HEK293 (cell line): ENCODE measurements at regions not wholly inside any gene's neighbourhood (a gene's known extent, or its start where the extent isn't known, plus 50 kb on each side); places are given as distances from the start of the nearest gene placed in this dataset.

Experiments
- CTCF ChIA-PET: fragments of 350-600 bp; formaldehyde crosslinking; extraction: SDS; loops from one replicate; lab custom pipeline; 2021; ENCODE audit warnings: antibody characterized with exemption; lab: Yijun Ruan, JAX
- POLR2A ChIA-PET: fragments of 300-600 bp; formaldehyde crosslinking; extraction: SDS; loops from one replicate; lab custom pipeline; 2020; ENCODE audit warnings: antibody characterized with exemption, inconsistent platforms; lab: Yijun Ruan, JAX
- H3K27ac ChIP-seq: fragments of 200-500 bp; sonication (Bioruptor generic); 2 replicates; pipeline ENCODE4 v1.5.1; 2014; ENCODE audit warnings: low read depth, low read length, control low read depth, inconsistent platforms; ENCODE audit errors: extremely low read depth
- H3K36me3 ChIP-seq, 2 experiments: fragments of 200-500 bp in 1 of 2; sonication (Bioruptor generic) in 1 of 2; 1 replicate in 1 of 2; 2 replicates in 1 of 2; pipeline ENCODE4 v1.5.1; 2014 to 2017; ENCODE audit warnings: inconsistent platforms in 2 of 2, low read length in 2 of 2; ENCODE audit not compliant: control insufficient read depth in 2 of 2, insufficient read depth in 1 of 2
- H3K4me1 ChIP-seq: fragments of 200-500 bp; sonication (Bioruptor generic); 2 replicates; pipeline ENCODE4 v1.5.1; 2014; ENCODE audit warnings: mild to moderate bottlenecking, low read length, inconsistent platforms; ENCODE audit not compliant: control insufficient read depth, insufficient read depth
- H3K4me3 ChIP-seq: 2 replicates; pipeline ENCODE4 v1.5.1; 2011; ENCODE audit warnings: low read depth, mild to moderate bottlenecking, control low read depth, low read length, moderate library complexity
- H3K9me3 ChIP-seq: fragments of 200-500 bp; sonication (Bioruptor generic); 2 replicates; pipeline ENCODE4 v1.5.1; 2014; ENCODE audit warnings: low read depth, low read length, inconsistent platforms; ENCODE audit not compliant: control insufficient read depth, insufficient read depth
- ATF2 ChIP-seq: fragments of 450-650 bp; formaldehyde crosslinking; IDR thresholded peaks from 2 replicates; pipeline ENCODE4 v1.5.1; 2016; ENCODE audit warnings: missing biosample characterization, missing genetic modification characterization, low read depth
- CTCF ChIP-seq: fragments of 450-650 bp; formaldehyde crosslinking; IDR thresholded peaks from 2 replicates; pipeline ENCODE4 v1.5.1; 2016; ENCODE audit warnings: missing biosample characterization, missing genetic modification characterization
- PRDM2 ChIP-seq: fragments of 450-650 bp; formaldehyde crosslinking; IDR thresholded peaks from 2 replicates; pipeline ENCODE4 v1.5.1; 2016; ENCODE audit warnings: missing biosample characterization, missing genetic modification characterization, borderline replicate concordance
- REPIN1 ChIP-seq: fragments of 450-650 bp; formaldehyde crosslinking; IDR thresholded peaks from 2 replicates; pipeline ENCODE4 v1.5.1; 2017; ENCODE audit warnings: missing biosample characterization, missing genetic modification characterization, low read depth
- SP2 ChIP-seq: fragments of 450-650 bp; formaldehyde crosslinking; IDR thresholded peaks from 2 replicates; pipeline ENCODE4 v1.5.1; 2016; ENCODE audit warnings: missing biosample characterization, missing genetic modification characterization
- ZNF16 ChIP-seq: fragments of 450-650 bp; formaldehyde crosslinking; IDR thresholded peaks from 2 replicates; pipeline ENCODE4 v1.5.1; 2016; ENCODE audit warnings: low read depth, missing biosample characterization, missing genetic modification characterization
- ZNF18 ChIP-seq: fragments of 450-650 bp; formaldehyde crosslinking; IDR thresholded peaks from 2 replicates; pipeline ENCODE4 v1.5.1; 2016; ENCODE audit warnings: missing biosample characterization, missing genetic modification characterization
- ZNF280C ChIP-seq: fragments of 450-650 bp; formaldehyde crosslinking; IDR thresholded peaks from 2 replicates; pipeline ENCODE4 v1.5.1; 2016; ENCODE audit warnings: missing biosample characterization, missing genetic modification characterization
- ZNF501 ChIP-seq: fragments of 450-650 bp; formaldehyde crosslinking; IDR thresholded peaks from 2 replicates; pipeline ENCODE4 v1.5.1; 2016; ENCODE audit warnings: missing biosample characterization, missing genetic modification characterization
- TF ChIP-seq, protein P1 (sequence below): fragments of 450-650 bp; formaldehyde crosslinking; IDR thresholded peaks from 2 replicates; pipeline ENCODE4 v1.5.1; 2017; ENCODE audit warnings: missing biosample characterization, missing genetic modification characterization
- TF ChIP-seq, protein P2 (sequence below): fragments of 450-650 bp; formaldehyde crosslinking; IDR thresholded peaks from 2 replicates; pipeline ENCODE4 v1.5.1; 2017; ENCODE audit warnings: missing biosample characterization, missing genetic modification characterization

GRCh38 chr4:126221282-126221681 lies 906.5 kb downstream of the FAT4 start:
- H3K9me3 ChIP-seq, result no peaks in the 10 kb centered on the region
- no peak for TF ChIP-seq ZNF16
- TF ChIP-seq REPIN1 (tag by site-specific recombination), result no peak
- no peak for TF ChIP-seq ZNF280C (tag by site-specific recombination)
- TF ChIP-seq SP2 (tag by site-specific recombination), result no peak
- TF ChIP-seq, protein P1, sequence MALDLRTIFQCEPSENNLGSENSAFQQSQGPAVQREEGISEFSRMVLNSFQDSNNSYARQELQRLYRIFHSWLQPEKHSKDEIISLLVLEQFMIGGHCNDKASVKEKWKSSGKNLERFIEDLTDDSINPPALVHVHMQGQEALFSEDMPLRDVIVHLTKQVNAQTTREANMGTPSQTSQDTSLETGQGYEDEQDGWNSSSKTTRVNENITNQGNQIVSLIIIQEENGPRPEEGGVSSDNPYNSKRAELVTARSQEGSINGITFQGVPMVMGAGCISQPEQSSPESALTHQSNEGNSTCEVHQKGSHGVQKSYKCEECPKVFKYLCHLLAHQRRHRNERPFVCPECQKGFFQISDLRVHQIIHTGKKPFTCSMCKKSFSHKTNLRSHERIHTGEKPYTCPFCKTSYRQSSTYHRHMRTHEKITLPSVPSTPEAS (tag by site-specific recombination), result no peak
- no peak for TF ChIP-seq CTCF (tag by site-specific recombination)
- TF ChIP-seq ATF2, result no peak
- TF ChIP-seq, protein P2, sequence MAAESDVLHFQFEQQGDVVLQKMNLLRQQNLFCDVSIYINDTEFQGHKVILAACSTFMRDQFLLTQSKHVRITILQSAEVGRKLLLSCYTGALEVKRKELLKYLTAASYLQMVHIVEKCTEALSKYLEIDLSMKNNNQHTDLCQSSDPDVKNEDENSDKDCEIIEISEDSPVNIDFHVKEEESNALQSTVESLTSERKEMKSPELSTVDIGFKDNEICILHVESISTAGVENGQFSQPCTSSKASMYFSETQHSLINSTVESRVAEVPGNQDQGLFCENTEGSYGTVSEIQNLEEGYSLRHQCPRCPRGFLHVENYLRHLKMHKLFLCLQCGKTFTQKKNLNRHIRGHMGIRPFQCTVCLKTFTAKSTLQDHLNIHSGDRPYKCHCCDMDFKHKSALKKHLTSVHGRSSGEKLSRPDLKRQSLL, result no peak
- TF ChIP-seq ZNF501, result no peak
- TF ChIP-seq PRDM2, result no peak
- TF ChIP-seq ZNF18, result no peak
- ChIA-PET POLR2A (no interaction called here), CTCF (no interaction called here)
- no peaks in the 10 kb centered on the region for H3K4me1 ChIP-seq
- H3K36me3 ChIP-seq, result no peaks in the 10 kb centered on the region
- no peak overlapping the region for H3K4me3 ChIP-seq
- H3K27ac ChIP-seq, result no peak overlapping the region
